Stimulated activated CD4-positive, alpha-beta T cell treated with anti-CD3 and anti-CD28 coated beads, TNF-alpha, amount 100 ng/mL, for 24 hours (primary cell): ENCODE measurements at regions not wholly inside any gene's neighbourhood (a gene's known extent, or its start where the extent isn't known, plus 50 kb on each side); places are given as distances from the start of the nearest gene placed in this dataset.

Source experiments
- DNase-seq, 3 experiments: peaks; one replicate each; pipeline ENCODE4 v3.0.0-alpha.2; 2020; ENCODE audit warnings: low read depth in 3 of 3

GRCh38 chr5:8633696-8634095 is 764.7 kb downstream of the MTRR start:
- no peak for DNase-seq

- DNase-seq = no peak
Measured at GRCh38 chr5:8634219-8634618, 765.3 kb downstream of the MTRR start.

DNA sequence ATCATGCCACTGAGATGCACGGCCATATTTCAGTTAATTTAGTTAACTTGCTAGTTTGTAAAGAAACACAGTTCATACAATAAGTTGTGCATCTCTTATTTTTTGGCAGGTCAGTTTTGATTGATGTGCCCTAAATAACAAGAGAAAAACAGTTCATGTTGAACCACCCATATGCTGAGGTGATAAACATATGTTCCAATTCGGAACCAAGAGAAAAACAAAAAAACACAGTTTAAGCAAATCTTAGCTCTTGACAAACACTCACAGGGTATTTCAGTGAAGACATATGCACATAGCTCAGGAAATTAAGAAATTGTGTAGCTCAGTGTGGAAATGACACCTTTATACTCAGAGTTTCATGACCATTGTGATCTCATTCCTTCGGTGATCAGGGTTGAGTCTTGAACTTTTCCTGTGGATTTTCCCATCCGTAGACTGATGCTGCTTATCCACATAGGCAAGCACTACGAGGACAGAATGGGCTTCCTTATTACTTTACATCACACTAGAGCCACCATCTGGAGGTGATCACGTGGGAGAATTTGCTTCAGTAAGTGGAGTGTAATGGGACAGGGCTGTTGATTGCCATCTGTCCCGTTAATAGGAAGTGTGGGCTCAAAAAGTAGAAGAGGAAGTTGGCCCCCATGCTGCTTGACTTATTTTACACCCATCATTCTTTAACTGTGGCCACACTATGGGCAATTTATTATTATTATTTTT is 773.0 kb downstream of the MTRR start:
- DNase-seq = no peak

DNA sequence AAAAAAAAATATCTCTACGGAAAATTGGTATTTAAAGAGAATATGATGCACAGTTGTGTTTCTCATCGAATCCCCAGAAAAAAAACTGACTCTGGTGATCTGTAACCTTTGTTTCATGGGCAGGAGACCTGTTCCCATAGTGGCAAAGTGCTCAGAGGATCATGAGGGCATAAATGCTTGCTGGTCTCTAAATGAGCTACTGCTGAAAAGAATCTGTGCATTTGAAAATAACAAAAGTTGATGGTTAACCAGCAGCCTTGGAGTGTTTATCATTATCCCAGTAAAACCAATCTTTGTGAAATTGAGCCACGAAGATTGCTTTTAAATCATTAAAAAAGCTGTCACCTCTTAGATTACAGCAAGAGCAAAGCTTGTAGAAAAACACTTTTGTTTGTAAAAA is 775.4 kb downstream of the MTRR start:
- DNase-seq = no peak

DNA sequence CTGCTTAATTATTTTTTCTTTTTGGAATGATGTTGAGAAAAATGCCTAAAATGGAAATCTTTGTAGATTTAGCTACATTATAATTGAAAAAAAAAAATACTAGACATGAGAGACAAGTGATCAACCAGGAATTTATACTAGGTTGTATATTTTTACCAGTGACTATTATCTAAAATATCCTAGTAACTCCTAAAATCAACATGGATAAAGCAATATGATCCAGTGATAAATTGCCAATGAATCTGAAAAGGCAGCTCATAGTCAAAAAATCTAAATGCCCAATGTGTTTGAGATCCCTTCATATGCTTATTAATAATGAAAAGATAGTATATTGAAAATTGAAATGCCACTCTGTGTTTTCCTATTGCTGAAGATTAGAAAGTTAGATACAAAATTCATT is 778.2 kb downstream of the MTRR start:
- DNase-seq = no peak

GRCh38 chr5:8650186-8650585 is 781.2 kb downstream of the MTRR start:
- DNase-seq = no peak

- DNase-seq = no peak
Measured at GRCh38 chr5:8660133-8660893, 791.4 kb downstream of the MTRR start.

DNA sequence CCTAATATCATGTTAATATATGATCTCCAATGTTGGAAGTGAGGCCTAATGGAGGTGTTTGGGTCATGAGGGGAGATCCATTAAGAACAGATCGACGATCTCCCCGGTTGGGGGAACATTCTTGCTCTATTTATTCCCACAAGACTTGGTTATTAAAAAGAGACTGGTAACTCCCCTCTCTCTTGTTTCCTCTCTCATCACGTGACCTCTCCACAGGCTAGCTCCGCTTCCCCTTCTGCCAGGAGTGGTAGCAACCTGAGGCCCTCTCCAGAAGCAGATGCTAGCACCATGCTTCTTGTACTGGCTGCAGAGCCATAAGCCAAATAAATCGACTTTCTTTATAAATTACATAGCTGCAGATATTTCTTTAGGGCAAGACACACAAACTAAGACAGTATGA is 794.4 kb downstream of the MTRR start:
- DNase-seq = no peak

GRCh38 chr5:8675182-8675581 is 806.2 kb downstream of the MTRR start:
- DNase-seq = no peak

GRCh38 chr5:8676695-8677094 is 807.7 kb downstream of the MTRR start:
- no peak for DNase-seq

DNA sequence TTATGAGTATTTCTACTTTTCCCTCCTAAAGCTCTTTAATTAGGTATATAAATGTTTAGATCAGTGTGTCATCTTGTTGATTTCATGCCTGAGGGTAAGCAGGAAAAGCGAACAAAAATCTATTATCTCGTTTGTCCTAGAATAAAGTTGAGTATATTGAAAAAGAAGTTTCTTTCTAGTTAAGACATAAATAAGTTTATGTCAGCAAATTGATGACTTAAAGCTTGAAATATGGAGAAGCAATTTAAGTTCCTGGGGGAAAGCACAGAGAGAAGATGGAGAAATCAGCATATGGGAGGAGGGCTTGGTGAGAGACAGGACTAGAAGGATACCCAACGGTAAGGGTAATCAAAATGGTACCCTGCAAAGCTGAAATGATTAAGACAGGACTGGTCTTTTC is 813.4 kb downstream of the MTRR start:
- DNase-seq = no peak

- DNase-seq = no peak
Measured at GRCh38 chr5:8683496-8683895, 814.5 kb downstream of the MTRR start.

- no peak for DNase-seq
Measured at GRCh38 chr5:8685704-8686103, 816.8 kb downstream of the MTRR start.

- no peak for DNase-seq
Measured at GRCh38 chr5:8686707-8687106, 817.8 kb downstream of the MTRR start.

DNA sequence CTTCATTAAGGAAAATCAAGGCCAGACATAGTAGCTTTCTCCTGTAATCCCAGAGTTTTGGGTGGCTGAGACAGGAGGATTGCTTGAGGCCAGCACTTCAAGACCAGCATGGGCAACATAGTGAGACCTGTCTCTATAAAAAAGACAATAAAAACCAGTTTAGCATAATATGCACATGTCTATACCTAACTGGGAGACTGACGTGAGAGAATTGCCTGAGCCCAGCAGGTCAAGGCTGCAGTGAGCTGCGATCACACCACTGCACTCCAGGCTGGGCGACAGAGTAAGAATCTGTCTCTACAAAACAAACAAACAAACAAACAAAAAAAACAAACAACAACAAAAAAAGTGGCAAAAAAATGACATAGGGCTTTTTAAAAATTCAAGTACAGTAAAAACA is 820.8 kb downstream of the MTRR start:
- DNase-seq = no peak

- DNase-seq = no peak
Measured at GRCh38 chr5:8691221-8691620, 822.3 kb downstream of the MTRR start.

- no peak for DNase-seq
Measured at GRCh38 chr5:8693341-8693844, 824.4 kb downstream of the MTRR start.

DNA sequence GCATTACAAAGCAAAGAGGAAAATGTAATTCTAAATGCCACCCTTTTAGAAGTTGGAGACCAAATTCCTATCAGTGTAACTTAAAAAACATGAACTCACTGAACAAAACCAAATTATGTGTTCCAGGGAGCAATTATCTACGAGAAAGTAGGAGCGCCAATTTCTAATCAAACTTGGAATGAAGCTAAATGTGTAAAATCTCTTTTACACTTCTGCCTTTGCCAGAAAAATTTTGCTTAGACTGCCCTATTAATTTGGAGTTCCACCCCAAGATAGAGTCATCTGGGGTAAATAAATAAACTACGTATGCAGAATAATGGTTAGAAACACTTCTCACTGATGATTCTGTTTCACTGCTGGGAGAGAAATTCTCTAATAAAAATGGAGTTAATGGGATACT is 825.6 kb downstream of the MTRR start:
- no peak for DNase-seq

DNA sequence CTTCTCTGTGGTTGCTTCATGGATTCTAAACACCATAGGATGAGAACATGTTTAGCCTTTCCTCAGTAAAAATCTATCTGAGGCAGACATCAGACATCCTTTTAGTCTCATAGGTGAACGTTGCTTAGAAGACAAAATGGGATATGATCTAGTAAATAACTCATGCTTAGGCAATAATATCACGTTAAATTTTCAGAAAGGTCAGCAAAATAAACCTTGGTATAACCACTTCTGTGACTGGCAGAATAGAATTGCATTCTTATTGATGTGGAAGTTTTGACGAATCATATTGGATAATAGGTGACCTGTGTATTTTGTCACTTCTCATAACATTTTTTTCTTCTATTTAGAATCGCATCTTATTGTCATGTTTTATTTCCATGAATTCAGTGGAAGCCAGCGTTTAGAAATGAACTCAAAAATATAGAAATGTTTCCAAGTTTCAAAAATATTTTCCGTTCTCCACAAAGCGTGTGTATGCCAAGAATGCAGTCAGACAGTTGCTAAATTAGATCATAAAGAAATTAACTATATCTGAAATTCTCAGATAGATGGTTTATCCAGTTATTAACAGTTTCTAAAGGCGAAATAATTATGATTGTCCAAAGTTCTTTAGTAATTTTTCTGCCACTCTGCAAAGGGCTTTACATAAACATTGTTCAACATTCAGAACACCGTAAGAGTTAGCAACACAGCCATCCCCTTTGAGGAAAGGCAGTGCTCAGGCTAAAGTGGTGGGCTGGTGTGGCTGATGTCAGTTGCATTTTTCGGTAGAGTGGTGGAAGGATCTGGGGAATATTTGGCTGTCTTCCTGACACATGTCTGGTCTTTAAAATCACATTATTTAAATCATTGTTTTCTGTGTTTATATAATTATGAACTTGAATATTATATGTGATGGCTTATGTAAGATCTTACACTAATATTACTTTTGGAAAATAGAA is 827.2 kb downstream of the MTRR start:
- DNase-seq = no peak

GRCh38 chr5:8700222-8700621 is 831.3 kb downstream of the MTRR start:
- DNase-seq = no peak

- no peak for DNase-seq
Measured at GRCh38 chr5:8700671-8701070, 831.7 kb downstream of the MTRR start.

- DNase-seq = no peak
Measured at GRCh38 chr5:8701251-8701650, 832.3 kb downstream of the MTRR start.
